GM12878 (cell line): ENCODE measurements at regions not wholly inside any gene's neighbourhood (a gene's known extent, or its start where the extent isn't known, plus 50 kb on each side); places are given as distances from the start of the nearest gene placed in this dataset.

Experiments
- ASH2L ChIP-seq: fragments of 300-600, 200-600 bp; sonication (generic); IDR thresholded peaks from 2 replicates; pipeline ENCODE4 v1.6.1; 2017; ENCODE audit warnings: low read depth, mild to moderate bottlenecking, borderline replicate concordance
- CBFB ChIP-seq: IDR thresholded peaks from 2 replicates; pipeline ENCODE4 v1.6.1; 2016; ENCODE audit warnings: antibody characterized with exemption, low read depth
- CBX3 ChIP-seq: fragments of 200-600 bp; sonication (generic); IDR thresholded peaks from 2 replicates; pipeline ENCODE4 v1.6.1; 2016; ENCODE audit warnings: low read depth, borderline replicate concordance
- CHD1 ChIP-seq: IDR thresholded peaks from 2 replicates; pipeline ENCODE4 v1.6.1; 2012; ENCODE audit warnings: low read depth, low read length, improper control_type of control experiment
- CHD2 ChIP-seq: IDR thresholded peaks from 2 replicates; pipeline ENCODE4 v1.6.1; 2011; ENCODE audit warnings: low read depth, low read length, improper control_type of control experiment, borderline replicate concordance
- EP300 ChIP-seq, 2 experiments: fragments of 150-350 bp in 1 of 2; IDR thresholded peaks; 2 replicates each; pipeline ENCODE4 v1.6.1; 2011 to 2012; ENCODE audit warnings: low read depth in 2 of 2, low read length in 2 of 2, borderline replicate concordance in 1 of 2, improper control_type of control experiment in 1 of 2, inconsistent platforms in 1 of 2; ENCODE audit not compliant: control insufficient read depth in 1 of 2
- JUNB ChIP-seq: IDR thresholded peaks from 2 replicates; pipeline ENCODE4 v1.6.1; 2016; ENCODE audit warnings: antibody characterized with exemption, mild to moderate bottlenecking
- JUND ChIP-seq: IDR thresholded peaks from 2 replicates; pipeline ENCODE4 v1.6.1; 2012; ENCODE audit warnings: low read depth, mild to moderate bottlenecking, low read length, improper control_type of control experiment, moderate library complexity
- KAT2A ChIP-seq: conservative IDR thresholded peaks from 2 replicates; pipeline ENCODE4 v1.6.1; 2011; ENCODE audit warnings: low read depth, low read length; ENCODE audit not compliant: control insufficient read depth
- MXI1 ChIP-seq: fragments of 150-350 bp; IDR thresholded peaks from 2 replicates; pipeline ENCODE4 v1.6.1; 2011; ENCODE audit warnings: low read depth, mild to moderate bottlenecking, inconsistent platforms, low read length, improper control_type of control experiment
- NFYB ChIP-seq: IDR thresholded peaks from 2 replicates; pipeline ENCODE4 v1.6.1; 2011; ENCODE audit warnings: low read depth, mild to moderate bottlenecking, low read length, improper control_type of control experiment, moderate library complexity; ENCODE audit not compliant: insufficient read depth
- SPI1 ChIP-seq: IDR thresholded peaks from 2 replicates; pipeline ENCODE4 v1.6.1; 2011; ENCODE audit warnings: low read depth, mild to moderate bottlenecking, low read length, moderate library complexity, borderline replicate concordance; ENCODE audit not compliant: insufficient read depth
- SREBF1 ChIP-seq: IDR thresholded peaks from 2 replicates; pipeline ENCODE4 v1.6.1; 2012; ENCODE audit warnings: mild to moderate bottlenecking, low read length
- TCF7 ChIP-seq: IDR thresholded peaks from 2 replicates; pipeline ENCODE4 v1.6.1; 2014; ENCODE audit warnings: antibody characterized with exemption, borderline replicate concordance
- ZNF622 ChIP-seq: fragments of 450-650 bp; IDR thresholded peaks from 2 replicates; pipeline ENCODE4 v1.6.1; 2017; ENCODE audit warnings: mild to moderate bottlenecking, inconsistent platforms
- TF ChIP-seq, protein P1 (sequence below): fragments of 450-650 bp; IDR thresholded peaks from 2 replicates; pipeline ENCODE4 v1.6.1; 2016; ENCODE audit warnings: mild to moderate bottlenecking, moderate library complexity, borderline replicate concordance
- TF ChIP-seq, protein P2 (sequence below): IDR thresholded peaks from 2 replicates; pipeline ENCODE4 v1.6.1; 2011; ENCODE audit warnings: borderline replicate concordance, low read depth, mild to moderate bottlenecking, moderate library complexity, low read length; ENCODE audit not compliant: insufficient read depth, poor library complexity, severe bottlenecking
- TF ChIP-seq, protein P3 (sequence below): fragments of 150-350 bp; IDR thresholded peaks from 2 replicates; pipeline ENCODE4 v1.6.1; 2016; ENCODE audit warnings: low read depth, low read length
- TF ChIP-seq, protein P4 (sequence below): fragments of 450-650 bp; IDR thresholded peaks from 2 replicates; pipeline ENCODE4 v1.6.1; 2017; ENCODE audit warnings: borderline replicate concordance

DNA sequence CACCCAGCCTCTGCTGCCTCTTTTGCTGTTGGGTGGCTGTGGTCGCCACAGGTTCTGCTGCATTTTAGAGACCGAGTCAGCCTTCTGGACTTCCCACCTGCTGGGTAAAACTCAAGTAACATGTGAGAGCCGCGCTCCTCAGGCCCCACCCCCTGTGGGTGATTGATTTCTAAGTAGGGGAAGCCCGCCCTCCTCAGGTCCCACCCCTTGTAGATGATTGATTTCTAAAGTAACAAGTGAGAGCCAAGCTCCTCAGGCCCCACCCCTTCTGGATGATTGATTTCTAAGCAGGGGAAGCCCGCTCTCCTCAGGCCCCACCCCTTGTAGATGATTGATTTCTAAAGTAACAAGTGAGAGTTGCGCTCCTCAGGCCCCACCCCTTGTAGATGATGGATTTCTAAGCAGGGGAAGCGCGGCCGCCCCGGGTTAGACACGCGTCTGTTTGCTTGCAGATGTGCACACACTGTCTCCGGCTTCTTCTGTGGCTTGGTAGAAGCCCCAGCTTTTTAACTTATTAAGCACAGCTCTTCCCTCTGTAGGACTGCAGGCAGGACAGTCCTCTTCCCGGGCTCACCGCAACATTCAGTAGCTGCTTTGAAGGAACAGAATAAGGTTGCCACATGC, 83.4 kb downstream of the FAM43A start (continued):
- TF ChIP-seq, protein P1, sequence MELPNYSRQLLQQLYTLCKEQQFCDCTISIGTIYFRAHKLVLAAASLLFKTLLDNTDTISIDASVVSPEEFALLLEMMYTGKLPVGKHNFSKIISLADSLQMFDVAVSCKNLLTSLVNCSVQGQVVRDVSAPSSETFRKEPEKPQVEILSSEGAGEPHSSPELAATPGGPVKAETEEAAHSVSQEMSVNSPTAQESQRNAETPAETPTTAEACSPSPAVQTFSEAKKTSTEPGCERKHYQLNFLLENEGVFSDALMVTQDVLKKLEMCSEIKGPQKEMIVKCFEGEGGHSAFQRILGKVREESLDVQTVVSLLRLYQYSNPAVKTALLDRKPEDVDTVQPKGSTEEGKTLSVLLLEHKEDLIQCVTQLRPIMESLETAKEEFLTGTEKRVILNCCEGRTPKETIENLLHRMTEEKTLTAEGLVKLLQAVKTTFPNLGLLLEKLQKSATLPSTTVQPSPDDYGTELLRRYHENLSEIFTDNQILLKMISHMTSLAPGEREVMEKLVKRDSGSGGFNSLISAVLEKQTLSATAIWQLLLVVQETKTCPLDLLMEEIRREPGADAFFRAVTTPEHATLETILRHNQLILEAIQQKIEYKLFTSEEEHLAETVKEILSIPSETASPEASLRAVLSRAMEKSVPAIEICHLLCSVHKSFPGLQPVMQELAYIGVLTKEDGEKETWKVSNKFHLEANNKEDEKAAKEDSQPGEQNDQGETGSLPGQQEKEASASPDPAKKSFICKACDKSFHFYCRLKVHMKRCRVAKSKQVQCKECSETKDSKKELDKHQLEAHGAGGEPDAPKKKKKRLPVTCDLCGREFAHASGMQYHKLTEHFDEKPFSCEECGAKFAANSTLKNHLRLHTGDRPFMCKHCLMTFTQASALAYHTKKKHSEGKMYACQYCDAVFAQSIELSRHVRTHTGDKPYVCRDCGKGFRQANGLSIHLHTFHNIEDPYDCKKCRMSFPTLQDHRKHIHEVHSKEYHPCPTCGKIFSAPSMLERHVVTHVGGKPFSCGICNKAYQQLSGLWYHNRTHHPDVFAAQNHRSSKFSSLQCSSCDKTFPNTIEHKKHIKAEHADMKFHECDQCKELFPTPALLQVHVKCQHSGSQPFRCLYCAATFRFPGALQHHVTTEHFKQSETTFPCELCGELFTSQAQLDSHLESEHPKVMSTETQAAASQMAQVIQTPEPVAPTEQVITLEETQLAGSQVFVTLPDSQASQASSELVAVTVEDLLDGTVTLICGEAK, result no peak
- TF ChIP-seq, protein P2, sequence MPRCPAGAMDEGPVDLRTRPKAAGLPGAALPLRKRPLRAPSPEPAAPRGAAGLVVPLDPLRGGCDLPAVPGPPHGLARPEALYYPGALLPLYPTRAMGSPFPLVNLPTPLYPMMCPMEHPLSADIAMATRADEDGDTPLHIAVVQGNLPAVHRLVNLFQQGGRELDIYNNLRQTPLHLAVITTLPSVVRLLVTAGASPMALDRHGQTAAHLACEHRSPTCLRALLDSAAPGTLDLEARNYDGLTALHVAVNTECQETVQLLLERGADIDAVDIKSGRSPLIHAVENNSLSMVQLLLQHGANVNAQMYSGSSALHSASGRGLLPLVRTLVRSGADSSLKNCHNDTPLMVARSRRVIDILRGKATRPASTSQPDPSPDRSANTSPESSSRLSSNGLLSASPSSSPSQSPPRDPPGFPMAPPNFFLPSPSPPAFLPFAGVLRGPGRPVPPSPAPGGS, result no peak
- TF ChIP-seq TCF7, result no peak
- TF ChIP-seq MXI1, result no peak
- no peak for TF ChIP-seq SREBF1
- no peak for TF ChIP-seq SPI1
- no peak for TF ChIP-seq CHD1
- TF ChIP-seq JUNB, result no peak
- no peak for TF ChIP-seq ZNF622
- no peak for TF ChIP-seq KAT2A
- no peak for TF ChIP-seq CBFB
- TF ChIP-seq CBX3, result no peak
- TF ChIP-seq, protein P3, sequence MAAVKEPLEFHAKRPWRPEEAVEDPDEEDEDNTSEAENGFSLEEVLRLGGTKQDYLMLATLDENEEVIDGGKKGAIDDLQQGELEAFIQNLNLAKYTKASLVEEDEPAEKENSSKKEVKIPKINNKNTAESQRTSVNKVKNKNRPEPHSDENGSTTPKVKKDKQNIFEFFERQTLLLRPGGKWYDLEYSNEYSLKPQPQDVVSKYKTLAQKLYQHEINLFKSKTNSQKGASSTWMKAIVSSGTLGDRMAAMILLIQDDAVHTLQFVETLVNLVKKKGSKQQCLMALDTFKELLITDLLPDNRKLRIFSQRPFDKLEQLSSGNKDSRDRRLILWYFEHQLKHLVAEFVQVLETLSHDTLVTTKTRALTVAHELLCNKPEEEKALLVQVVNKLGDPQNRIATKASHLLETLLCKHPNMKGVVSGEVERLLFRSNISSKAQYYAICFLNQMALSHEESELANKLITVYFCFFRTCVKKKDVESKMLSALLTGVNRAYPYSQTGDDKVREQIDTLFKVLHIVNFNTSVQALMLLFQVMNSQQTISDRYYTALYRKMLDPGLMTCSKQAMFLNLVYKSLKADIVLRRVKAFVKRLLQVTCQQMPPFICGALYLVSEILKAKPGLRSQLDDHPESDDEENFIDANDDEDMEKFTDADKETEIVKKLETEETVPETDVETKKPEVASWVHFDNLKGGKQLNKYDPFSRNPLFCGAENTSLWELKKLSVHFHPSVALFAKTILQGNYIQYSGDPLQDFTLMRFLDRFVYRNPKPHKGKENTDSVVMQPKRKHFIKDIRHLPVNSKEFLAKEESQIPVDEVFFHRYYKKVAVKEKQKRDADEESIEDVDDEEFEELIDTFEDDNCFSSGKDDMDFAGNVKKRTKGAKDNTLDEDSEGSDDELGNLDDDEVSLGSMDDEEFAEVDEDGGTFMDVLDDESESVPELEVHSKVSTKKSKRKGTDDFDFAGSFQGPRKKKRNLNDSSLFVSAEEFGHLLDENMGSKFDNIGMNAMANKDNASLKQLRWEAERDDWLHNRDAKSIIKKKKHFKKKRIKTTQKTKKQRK, result peak; percentile 78
- TF ChIP-seq, protein P4, sequence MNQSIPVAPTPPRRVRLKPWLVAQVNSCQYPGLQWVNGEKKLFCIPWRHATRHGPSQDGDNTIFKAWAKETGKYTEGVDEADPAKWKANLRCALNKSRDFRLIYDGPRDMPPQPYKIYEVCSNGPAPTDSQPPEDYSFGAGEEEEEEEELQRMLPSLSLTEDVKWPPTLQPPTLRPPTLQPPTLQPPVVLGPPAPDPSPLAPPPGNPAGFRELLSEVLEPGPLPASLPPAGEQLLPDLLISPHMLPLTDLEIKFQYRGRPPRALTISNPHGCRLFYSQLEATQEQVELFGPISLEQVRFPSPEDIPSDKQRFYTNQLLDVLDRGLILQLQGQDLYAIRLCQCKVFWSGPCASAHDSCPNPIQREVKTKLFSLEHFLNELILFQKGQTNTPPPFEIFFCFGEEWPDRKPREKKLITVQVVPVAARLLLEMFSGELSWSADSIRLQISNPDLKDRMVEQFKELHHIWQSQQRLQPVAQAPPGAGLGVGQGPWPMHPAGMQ, result no peak
- no peak for TF ChIP-seq CHD2
- peak; percentile 61; the same call in 1 of the 2 replicates for TF ChIP-seq NFYB
- TF ChIP-seq EP300 (IDR thresholded peaks at IDR 0.05; ENCODE audit: borderline replicate concordance in 1 of 2, control insufficient read depth in 1 of 2, low read depth in 2 of 2, low read length in 2 of 2), result no peak
- TF ChIP-seq JUND, result no peak
- no peak for TF ChIP-seq ASH2L
